ENCODE measurements at regions not wholly inside any gene's neighbourhood (a gene's known extent, or its start where the extent isn't known, plus 50 kb on each side); places are given as distances from the start of the nearest gene placed in this dataset.

DNA sequence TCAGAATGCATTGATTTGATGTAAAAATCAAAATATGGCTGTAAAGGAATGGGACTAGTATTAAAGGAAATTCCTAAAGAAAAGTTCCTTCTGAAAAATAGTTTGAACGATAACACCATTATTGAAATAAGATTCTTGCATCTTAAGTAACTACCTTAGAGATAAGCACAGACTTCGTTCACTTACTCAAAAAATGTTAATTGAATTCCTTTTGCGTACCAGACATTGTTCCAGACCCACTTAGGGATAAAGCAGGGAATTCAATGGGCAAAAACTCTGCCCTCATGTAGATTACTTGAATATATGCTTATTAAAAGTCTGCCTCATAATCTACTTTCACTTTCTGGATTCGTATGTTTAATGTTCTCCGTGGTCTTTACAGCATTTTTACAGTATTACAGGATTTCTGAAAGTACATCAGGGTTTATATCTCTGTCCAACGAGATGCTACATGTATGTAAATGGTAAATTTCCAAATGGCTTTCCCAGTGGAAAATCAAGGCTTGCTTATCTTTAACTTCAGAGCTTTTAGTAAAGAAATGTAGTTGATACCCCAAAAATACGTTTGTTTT, 213.7 kb downstream of the GXYLT1 start:
- TF ChIP-seq, protein P1, sequence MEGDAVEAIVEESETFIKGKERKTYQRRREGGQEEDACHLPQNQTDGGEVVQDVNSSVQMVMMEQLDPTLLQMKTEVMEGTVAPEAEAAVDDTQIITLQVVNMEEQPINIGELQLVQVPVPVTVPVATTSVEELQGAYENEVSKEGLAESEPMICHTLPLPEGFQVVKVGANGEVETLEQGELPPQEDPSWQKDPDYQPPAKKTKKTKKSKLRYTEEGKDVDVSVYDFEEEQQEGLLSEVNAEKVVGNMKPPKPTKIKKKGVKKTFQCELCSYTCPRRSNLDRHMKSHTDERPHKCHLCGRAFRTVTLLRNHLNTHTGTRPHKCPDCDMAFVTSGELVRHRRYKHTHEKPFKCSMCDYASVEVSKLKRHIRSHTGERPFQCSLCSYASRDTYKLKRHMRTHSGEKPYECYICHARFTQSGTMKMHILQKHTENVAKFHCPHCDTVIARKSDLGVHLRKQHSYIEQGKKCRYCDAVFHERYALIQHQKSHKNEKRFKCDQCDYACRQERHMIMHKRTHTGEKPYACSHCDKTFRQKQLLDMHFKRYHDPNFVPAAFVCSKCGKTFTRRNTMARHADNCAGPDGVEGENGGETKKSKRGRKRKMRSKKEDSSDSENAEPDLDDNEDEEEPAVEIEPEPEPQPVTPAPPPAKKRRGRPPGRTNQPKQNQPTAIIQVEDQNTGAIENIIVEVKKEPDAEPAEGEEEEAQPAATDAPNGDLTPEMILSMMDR (IDR thresholded peaks at IDR 0.05), result no peak
- TF ChIP-seq POLR2A (IDR thresholded peaks at IDR 0.05) (no peak), POLR2AphosphoS5 (IDR thresholded peaks at IDR 0.05) (no peak)

Data from gastroesophageal sphincter (tissue), 3 donors.